GM19438 (cell line): ENCODE measurements at regions not wholly inside any gene's neighbourhood (a gene's known extent, or its start where the extent isn't known, plus 50 kb on each side); places are given as distances from the start of the nearest gene placed in this dataset.

Experiments used
- ATAC-seq: cut with Tn5 transposase; IDR thresholded peaks from one replicate; pipeline ENCODE4 v1.9.1; 2021; ENCODE audit warnings: low read depth; ENCODE audit not compliant: unreplicated experiment

GRCh38 chr14:101331661-101332169, 229.6 kb upstream of the DIO3 start:
- ATAC-seq: no peak

DNA sequence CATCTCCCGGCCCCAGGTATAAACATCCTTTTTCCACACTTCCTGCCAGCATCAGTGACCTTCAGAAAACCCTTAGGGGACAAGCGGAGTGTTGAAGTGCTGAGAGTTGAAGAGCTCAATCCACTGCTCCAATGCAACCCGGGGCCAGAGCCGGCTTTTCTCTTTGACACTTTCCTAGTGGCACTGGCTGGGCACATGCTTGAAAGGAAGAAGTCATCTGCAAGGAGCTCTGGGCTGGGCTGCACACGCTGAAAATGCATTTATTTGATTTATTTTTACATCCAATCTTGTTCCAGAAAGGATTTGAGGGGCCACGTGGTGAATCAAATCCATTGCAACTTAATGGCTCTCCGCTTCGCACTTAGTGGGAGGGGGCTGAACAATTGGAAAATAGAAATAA, 229.0 kb upstream of the DIO3 start:
- no peak for ATAC-seq

GRCh38 chr14:101333335-101334280, 227.7 kb upstream of the DIO3 start:
- no peak for ATAC-seq

- no peak for ATAC-seq
Observed at GRCh38 chr14:101334656-101335055, 226.6 kb upstream of the DIO3 start.

DNA sequence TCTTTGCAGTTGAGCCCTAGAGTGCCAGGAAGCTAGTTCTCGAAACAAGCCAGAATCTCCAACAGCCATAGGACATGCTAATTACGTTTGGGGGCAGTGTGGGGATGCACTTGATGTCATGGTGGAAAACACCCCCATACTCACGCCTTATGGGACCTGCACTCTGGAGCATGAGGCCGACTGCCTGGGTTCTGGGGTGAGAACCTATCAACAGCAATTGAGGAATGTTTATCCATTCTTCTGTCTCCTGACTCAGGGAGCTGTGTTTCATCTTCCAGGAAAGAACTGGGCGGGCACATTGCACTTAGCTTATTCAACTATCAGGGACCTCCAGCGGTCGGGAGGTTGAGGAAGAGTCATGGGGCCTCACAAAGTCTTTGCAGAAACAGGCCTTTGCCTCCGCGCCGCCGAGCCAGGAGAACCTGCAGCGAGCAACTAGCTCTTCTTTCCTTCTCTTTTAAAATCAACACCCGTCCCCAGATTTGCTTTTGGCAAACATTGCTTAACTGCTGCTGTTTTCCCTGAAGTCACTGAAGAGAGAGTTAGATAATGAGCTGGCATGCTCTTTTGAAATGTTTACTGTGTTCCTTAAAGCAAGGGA, 226.1 kb upstream of the DIO3 start:
- no peak for ATAC-seq

DNA sequence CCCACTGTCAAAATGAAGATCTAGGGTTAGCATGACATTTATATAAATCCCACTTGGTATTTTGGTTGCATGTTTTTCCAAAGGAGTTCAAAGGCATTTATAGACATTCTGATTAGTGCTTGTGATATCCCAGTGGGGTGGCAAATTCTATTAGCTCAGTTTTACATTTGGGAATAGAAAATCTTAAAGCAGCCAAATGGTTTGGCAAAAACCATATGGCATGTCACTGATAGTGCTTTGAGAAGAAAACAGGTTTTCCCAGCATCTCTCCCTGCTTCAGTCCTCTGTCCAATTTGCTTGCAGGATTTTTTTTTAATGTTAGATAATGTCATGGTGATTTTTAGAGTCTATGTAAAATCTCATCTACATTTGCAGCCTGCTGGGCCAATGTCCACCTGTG, 225.1 kb upstream of the DIO3 start:
- ATAC-seq: no peak

DNA sequence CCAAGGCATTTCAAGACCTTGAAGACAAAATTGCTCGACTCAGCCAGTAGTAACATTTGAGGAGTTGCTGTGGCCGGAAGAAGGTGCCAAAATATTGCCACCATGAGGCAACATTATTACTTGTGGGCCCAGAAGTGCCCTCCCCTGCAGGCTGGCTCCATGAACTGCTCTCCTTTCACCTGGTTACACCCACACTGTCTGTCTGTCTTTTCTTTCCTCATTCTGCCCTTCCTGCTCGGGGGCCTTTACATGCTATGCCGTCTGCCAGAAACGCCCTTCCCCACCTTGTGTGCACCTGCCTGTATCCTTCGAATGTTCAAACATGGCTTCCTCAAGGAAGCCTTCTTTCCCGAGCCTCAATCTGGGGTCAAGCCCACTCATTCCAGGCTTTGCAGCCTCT, 224.2 kb upstream of the DIO3 start:
- ATAC-seq: no peak

GRCh38 chr14:101340556-101340955, 220.7 kb upstream of the DIO3 start:
- no peak for ATAC-seq

GRCh38 chr14:101347893-101348777, 213.2 kb upstream of the DIO3 start:
- no peak for ATAC-seq

GRCh38 chr14:101349108-101349507, 212.2 kb upstream of the DIO3 start:
- ATAC-seq: no peak

GRCh38 chr14:101350021-101350420, 211.3 kb upstream of the DIO3 start:
- ATAC-seq: no peak

- ATAC-seq: no peak
Observed at GRCh38 chr14:101350691-101351090, 210.6 kb upstream of the DIO3 start.

DNA sequence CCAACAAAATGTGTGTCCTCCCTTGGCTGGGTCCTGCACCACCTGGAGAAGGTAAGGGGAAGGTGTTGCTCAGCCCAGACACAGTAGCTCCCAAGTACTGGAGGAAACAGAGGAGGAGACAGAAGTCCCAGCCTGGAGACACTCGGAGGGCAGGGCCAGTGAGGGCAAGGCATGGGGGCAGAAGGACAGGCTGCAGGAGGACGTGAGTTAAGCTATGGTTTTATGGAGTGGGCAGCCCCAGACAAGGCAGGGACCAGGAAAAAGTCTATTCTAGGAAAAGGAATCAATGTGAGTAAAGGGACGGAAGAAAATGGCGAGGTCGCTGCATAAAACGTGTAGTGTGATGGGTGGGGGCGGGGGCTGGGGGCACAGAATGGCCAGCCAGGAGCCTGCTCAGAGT, 210.1 kb upstream of the DIO3 start:
- no peak for ATAC-seq

GRCh38 chr14:101351769-101352168, 209.5 kb upstream of the DIO3 start:
- ATAC-seq: no peak

DNA sequence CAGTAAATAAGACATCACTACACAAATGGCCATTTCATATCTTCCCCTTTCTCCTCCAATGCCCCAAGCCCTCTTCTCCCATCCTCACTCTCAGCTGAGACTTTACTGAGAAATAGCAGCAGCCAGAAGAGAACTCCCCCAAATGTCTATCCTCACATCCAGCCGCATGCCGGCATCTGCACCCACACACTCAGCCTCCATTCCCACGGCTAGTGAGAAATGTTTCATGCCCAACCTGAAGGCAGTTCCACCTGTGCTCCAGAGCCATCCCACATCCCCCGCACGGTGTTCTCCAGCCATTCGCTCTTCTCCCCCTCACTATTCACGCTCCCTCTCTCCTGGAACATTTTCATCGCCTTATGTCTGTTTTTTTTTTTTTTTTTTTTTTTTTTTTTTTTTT, 208.7 kb upstream of the DIO3 start:
- no peak for ATAC-seq

DNA sequence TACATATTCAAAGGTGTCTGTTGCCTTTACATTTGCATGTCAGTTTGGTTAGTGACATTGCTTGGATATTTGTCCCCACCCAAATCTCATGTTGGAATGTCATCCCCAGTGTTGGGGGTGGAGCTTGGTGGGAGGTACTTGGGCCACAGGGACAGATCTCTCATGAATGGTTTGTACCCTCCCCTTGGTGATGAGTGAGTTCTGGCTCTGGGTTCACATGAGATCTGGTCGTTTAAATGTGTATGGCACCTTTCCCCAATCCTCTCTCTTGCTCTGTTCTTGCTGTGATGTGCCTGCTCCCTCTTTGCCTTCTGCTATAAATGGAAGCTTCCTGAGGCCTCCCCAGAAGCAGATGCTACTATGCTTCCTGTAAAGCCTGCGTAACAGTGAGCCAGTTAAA, 207.9 kb upstream of the DIO3 start:
- no peak for ATAC-seq

DNA sequence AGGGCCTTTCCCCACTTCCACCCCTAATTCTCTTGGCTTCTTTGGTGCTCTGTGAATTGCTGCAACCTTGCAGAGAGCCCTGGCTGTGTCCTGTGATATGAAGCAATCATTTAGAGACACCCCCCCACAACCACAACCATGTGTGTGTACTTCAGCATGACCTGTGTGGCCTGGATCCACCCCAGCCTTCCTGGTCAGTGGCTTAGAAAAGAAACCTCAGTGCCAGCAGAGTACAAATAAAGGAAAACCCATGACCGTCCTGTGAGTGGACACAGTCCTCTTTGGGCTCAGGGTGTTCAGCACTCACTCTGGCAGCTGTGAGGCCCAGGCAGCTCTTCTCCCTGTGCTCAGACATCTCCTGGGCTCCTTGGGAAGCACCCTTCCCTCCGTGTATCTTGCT, 206.6 kb upstream of the DIO3 start:
- ATAC-seq: no peak

- ATAC-seq: no peak
Observed at GRCh38 chr14:101355284-101355683, 206.0 kb upstream of the DIO3 start.

GRCh38 chr14:101357038-101357437, 204.3 kb upstream of the DIO3 start:
- no peak for ATAC-seq

DNA sequence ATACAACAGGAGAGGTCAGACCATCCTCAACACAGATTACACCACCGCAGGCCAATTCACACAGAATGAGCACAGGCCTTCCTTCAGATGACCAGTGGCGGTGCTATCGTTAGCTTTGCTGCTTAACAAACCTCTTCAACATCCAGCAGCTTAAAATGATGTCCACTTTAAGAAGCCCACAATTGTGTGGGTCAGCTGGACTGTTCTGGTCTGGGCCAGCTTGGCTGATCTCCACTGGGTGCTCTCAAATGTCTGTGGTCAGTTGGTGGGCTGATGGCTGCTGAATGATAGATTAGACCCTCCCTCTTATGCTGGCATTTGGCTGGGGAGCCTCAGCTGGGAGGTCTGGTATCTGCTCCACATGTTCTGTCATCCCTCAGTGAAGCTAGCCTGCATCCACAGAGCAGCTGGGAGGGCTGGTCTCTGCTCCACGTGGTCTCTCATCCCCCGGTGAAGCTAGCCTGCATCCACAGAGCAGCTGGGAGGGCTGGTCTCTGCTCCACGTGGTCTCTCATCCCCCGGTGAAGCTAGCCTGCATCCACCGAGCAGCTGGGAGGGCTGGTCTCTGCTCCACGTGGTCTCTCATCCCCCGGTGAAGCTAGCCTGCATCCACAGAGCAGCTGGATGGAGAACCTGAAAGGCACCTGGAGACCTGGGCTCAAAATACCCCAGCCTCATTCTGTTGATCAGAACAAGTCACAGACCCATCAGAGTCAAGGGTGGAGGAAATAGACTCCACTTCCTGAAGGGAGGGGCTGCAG, 203.6 kb upstream of the DIO3 start:
- no peak for ATAC-seq
